ENCODE measurements at regions not wholly inside any gene's neighbourhood (a gene's known extent, or its start where the extent isn't known, plus 50 kb on each side); places are given as distances from the start of the nearest gene placed in this dataset.
A peak's percentile ranks its signal among the peaks of the same experiment; 100 is the strongest.
"Not testable (repeated sequence)": the region's sequence is repeated elsewhere in the genome, so short reads cannot be mapped to it uniquely, and the experiment has no call there.

DNA sequence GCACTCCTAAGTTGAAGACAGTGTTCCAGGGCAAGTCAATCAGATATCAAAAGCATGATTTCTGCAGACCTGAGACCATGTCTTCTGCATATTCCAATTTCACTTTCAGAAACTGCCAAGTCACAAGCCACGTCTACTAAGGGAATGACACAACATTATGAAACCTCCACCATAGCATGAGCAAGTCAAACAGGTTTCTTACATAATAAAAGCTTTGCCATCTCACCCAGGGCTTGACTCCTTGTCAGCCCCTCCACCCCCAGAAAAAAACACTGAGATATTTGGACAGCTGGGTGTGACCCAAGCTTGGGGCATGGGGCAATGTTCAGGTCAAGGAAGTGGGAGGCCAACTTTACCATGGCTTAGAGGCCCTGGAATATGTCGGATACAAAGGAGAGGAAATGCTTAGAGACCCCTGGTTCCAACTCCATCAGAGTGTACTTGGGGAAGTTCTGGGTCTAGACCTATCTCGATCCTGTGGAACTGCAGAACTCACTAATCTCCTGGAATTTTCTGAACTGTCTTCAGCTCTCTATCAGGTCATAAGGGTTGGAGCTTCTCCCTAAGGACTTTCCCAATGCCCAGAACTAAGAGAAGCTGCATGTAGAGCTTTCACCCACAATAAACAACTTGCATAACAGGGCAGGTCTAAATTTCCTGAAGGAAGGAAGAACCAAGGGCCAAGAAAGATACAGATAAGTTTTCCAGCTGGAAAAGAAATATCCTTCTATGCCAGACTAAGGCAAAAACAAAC is 80.6 kb upstream of the NAMPT start:
- no peaks in the 10 kb centered on the region for H3K36me3 ChIP-seq (ENCODE audit: control insufficient read depth in 3 of 3, insufficient read depth in 2 of 3, low read depth in 1 of 3, low read length in 3 of 3)
- WGBS, 3 donors: 49 to 59% (median 50%) methylated on average over 3 of the region's 3 CpGs
- no peak overlapping the region for H3K4me3 ChIP-seq (ENCODE audit: low read depth in 1 of 3, low read length in 3 of 3)
- H3K27me3 ChIP-seq (ENCODE audit: control insufficient read depth in 3 of 3, insufficient read depth in 3 of 3, low read length in 3 of 3): no peaks in the 10 kb centered on the region
- peak overlapping the region in 2 of 3 donors; percentile 35 to 89 for H3K27ac ChIP-seq (ENCODE audit: low read depth in 1 of 3, low read length in 2 of 3)
- DNase-seq (peak; percentile 44 to 89), FAIRE-seq (no peak)
- no peaks in the 10 kb centered on the region for H3K9me3 ChIP-seq (ENCODE audit: control insufficient read depth in 2 of 2, insufficient read depth in 1 of 2, low read depth in 1 of 2, low read length in 1 of 2)
- H3K4me1 ChIP-seq (ENCODE audit: control insufficient read depth in 3 of 3, insufficient read depth in 2 of 3, low read depth in 1 of 3, low read length in 2 of 3): peaks cover 0 to 14% (median 3%) of the 10 kb centered on the region in 3 donors

DNA sequence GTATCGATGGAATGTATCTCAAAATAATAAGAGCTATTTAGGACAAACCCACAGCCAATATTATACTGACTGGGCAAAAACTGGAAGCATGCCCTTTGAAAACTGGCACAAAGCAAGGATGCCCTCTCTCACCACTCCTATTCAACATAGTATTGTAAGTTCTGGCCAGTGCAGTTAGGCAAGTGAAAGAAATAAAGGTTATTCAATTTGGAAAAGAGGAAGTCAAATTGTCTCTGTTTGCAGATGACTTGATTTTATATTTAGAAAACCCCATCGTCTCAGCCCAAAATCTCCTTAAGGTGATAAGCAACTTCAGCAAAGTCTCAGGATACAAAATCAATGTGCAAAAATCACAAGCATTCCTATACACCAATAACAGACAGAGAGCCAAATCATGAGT is 77.7 kb upstream of the NAMPT start:
- 81 to 92% (median 84%) methylated on average over 2 of the region's 2 CpGs for WGBS, 3 donors
- H3K4me1 ChIP-seq (ENCODE audit: control insufficient read depth in 3 of 3, insufficient read depth in 2 of 3, low read depth in 1 of 3, low read length in 2 of 3): peaks cover 0 to 25% (median 3%) of the 10 kb centered on the region in 3 donors
- not testable (repeated sequence) for H3K36me3 ChIP-seq (ENCODE audit: control insufficient read depth in 3 of 3, insufficient read depth in 2 of 3, low read depth in 1 of 3, low read length in 3 of 3); H3K27ac ChIP-seq (ENCODE audit: low read depth in 1 of 3, low read length in 2 of 3); DNase-seq; H3K9me3 ChIP-seq (ENCODE audit: control insufficient read depth in 2 of 2, insufficient read depth in 1 of 2, low read depth in 1 of 2, low read length in 1 of 2); H3K27me3 ChIP-seq (ENCODE audit: control insufficient read depth in 3 of 3, insufficient read depth in 3 of 3, low read length in 3 of 3); FAIRE-seq; H3K4me3 ChIP-seq (ENCODE audit: low read depth in 1 of 3, low read length in 3 of 3)

DNA sequence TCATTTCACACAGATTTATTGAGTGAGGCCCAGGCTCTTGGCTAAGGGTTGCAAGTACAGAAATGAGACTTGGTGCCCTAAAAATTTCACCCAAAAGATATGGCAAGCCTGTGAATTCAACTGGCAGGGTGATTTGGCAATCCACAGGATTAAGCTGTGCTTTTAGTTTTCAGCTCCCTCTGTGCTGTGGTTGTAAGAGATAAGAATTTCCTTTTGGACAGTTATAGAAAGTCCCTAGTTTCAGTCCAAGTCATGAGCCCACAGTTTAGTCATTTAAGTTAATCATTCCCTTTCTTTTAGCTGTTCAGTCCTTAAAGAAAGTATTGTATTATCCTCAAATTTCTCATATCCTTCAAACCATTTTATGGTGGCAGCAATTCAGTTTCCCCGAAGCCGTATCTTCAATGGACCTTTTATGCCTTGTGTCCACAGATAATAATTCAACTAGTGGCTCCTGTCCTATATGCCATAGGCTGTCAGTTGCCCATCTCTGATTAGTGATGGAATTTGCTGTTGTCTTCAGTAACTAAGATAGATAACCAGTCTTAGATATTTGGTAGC is 73.4 kb upstream of the NAMPT start:
- peak in 1 of 2 donors; percentile 81 for DNase-seq
- H3K27ac ChIP-seq (ENCODE audit: low read depth in 1 of 3, low read length in 2 of 3): peak overlapping the region in 1 of 3 donors; percentile 74
- H3K4me3 ChIP-seq (ENCODE audit: low read depth in 1 of 3, low read length in 3 of 3): no peak overlapping the region
- H3K9me3 ChIP-seq (ENCODE audit: control insufficient read depth in 2 of 2, insufficient read depth in 1 of 2, low read depth in 1 of 2, low read length in 1 of 2): peaks cover 0 to 4% of the 10 kb centered on the region in 2 donors
- FAIRE-seq: no peak
- H3K36me3 ChIP-seq (ENCODE audit: control insufficient read depth in 3 of 3, insufficient read depth in 2 of 3, low read depth in 1 of 3, low read length in 3 of 3): no peaks in the 10 kb centered on the region
- WGBS, 3 donors: 22 to 70% (median 43%) methylated on average over 2 of the region's 2 CpGs
- no peaks in the 10 kb centered on the region for H3K27me3 ChIP-seq (ENCODE audit: control insufficient read depth in 3 of 3, insufficient read depth in 3 of 3, low read length in 3 of 3)
- H3K4me1 ChIP-seq (ENCODE audit: control insufficient read depth in 3 of 3, insufficient read depth in 2 of 3, low read depth in 1 of 3, low read length in 2 of 3): peaks cover 0 to 25% (median 0%) of the 10 kb centered on the region in 3 donors

DNA sequence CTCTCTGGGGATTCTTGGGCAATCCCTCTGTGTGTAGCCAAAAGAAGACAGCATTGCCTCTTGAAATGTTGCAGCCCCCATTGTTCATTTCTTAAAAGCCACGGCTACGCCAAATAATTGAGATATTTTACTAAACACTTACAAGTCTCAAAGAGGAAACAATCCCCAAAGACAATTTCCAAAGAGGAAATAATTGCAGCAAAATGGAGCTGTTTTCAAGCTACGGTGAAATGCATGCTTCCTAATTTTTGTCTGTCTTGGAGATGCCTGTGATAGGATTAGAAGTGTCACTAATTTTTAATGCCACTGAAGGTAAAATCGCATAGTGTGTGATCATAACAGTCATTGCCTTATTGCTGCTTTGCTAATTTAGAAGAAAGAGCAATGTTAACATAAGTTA is 72.9 kb upstream of the NAMPT start:
- no peak for FAIRE-seq
- H3K4me1 ChIP-seq (ENCODE audit: control insufficient read depth in 3 of 3, insufficient read depth in 2 of 3, low read depth in 1 of 3, low read length in 2 of 3): peaks cover 0 to 25% (median 0%) of the 10 kb centered on the region in 3 donors
- no peak overlapping the region for H3K4me3 ChIP-seq (ENCODE audit: low read depth in 1 of 3, low read length in 3 of 3)
- no peaks in the 10 kb centered on the region for H3K27me3 ChIP-seq (ENCODE audit: control insufficient read depth in 3 of 3, insufficient read depth in 3 of 3, low read length in 3 of 3)
- 65 to 73% (median 71%) methylated on average over 4 of the region's 4 CpGs for WGBS, 3 donors
- peak overlapping the region in 1 of 3 donors; percentile 74 for H3K27ac ChIP-seq (ENCODE audit: low read depth in 1 of 3, low read length in 2 of 3)
- no peak for DNase-seq
- peaks cover 0 to 4% of the 10 kb centered on the region in 2 donors for H3K9me3 ChIP-seq (ENCODE audit: control insufficient read depth in 2 of 2, insufficient read depth in 1 of 2, low read depth in 1 of 2, low read length in 1 of 2)
- no peaks in the 10 kb centered on the region for H3K36me3 ChIP-seq (ENCODE audit: control insufficient read depth in 3 of 3, insufficient read depth in 2 of 3, low read depth in 1 of 3, low read length in 3 of 3)

DNA sequence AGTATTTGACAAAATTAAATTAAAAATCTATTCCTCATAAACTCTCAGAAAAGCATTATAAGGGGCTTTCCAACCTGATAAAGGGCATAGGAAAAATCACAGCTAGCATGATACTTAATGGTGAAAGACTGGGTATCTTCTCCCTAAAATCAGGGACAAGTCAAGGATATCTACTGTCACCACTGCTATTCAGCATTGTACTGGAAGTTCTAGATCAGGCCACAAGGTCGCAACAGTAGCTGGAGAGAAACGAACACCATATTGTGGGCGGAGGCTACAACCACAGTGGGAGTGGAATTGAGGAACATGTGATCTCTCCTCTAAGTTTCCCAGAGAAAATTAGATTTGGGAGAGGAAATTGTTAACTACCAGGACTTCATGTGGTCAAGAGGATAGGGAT is 70.0 kb upstream of the NAMPT start:
- Histone ChIP-seq H3K4me3 (ENCODE audit: low read depth in 1 of 3, low read length in 3 of 3) (no peak overlapping the region), H3K27me3 (ENCODE audit: control insufficient read depth in 3 of 3, insufficient read depth in 3 of 3, low read length in 3 of 3) (no peaks in the 10 kb centered on the region), H3K27ac (ENCODE audit: low read depth in 1 of 3, low read length in 2 of 3) (no peak overlapping the region), H3K36me3 (ENCODE audit: control insufficient read depth in 3 of 3, insufficient read depth in 2 of 3, low read depth in 1 of 3, low read length in 3 of 3) (no peaks in the 10 kb centered on the region), H3K4me1 (ENCODE audit: control insufficient read depth in 3 of 3, insufficient read depth in 2 of 3, low read depth in 1 of 3, low read length in 2 of 3) (peaks cover 0 to 25% (median 0%) of the 10 kb centered on the region in 3 donors), H3K9me3 (ENCODE audit: control insufficient read depth in 2 of 2, insufficient read depth in 1 of 2, low read depth in 1 of 2, low read length in 1 of 2) (peaks cover 1 to 9% of the 10 kb centered on the region in 2 donors)
- 89 to 95% (median 89%) methylated on average over 3 of the region's 3 CpGs for WGBS, 3 donors
- FAIRE-seq: no peak
- DNase-seq: no peak

DNA sequence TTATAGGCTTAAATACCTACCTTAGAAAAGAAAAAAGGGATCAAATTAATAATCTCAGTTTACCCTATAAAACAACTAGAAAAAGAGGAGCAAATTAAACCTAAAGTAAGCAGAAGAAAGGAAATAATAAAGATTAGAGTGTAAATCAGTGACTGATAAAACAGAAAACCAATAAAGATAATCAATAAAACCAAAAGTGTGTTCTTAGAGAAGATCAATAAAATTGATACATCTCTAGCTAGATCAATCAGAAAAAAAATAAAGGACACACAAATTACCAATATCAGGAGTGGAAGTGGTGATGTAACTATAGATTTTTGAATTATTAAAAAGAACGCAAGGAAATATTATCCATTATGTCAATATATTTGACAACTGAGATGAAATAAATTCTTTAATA is 69.2 kb upstream of the NAMPT start:
- H3K4me1 ChIP-seq (ENCODE audit: control insufficient read depth in 3 of 3, insufficient read depth in 2 of 3, low read depth in 1 of 3, low read length in 2 of 3): peaks cover 0 to 25% (median 0%) of the 10 kb centered on the region in 3 donors
- no peaks in the 10 kb centered on the region for H3K27me3 ChIP-seq (ENCODE audit: control insufficient read depth in 3 of 3, insufficient read depth in 3 of 3, low read length in 3 of 3)
- no peak for DNase-seq
- H3K36me3 ChIP-seq (ENCODE audit: control insufficient read depth in 3 of 3, insufficient read depth in 2 of 3, low read depth in 1 of 3, low read length in 3 of 3): no peaks in the 10 kb centered on the region
- no peak for FAIRE-seq
- WGBS, 3 donors: 0 to 87% (median 48%) methylated on average over 1 of the region's 1 CpG
- H3K27ac ChIP-seq (ENCODE audit: low read depth in 1 of 3, low read length in 2 of 3): no peak overlapping the region
- H3K4me3 ChIP-seq (ENCODE audit: low read depth in 1 of 3, low read length in 3 of 3): no peak overlapping the region
- H3K9me3 ChIP-seq (ENCODE audit: control insufficient read depth in 2 of 2, insufficient read depth in 1 of 2, low read depth in 1 of 2, low read length in 1 of 2): peaks cover 1 to 9% of the 10 kb centered on the region in 2 donors

DNA sequence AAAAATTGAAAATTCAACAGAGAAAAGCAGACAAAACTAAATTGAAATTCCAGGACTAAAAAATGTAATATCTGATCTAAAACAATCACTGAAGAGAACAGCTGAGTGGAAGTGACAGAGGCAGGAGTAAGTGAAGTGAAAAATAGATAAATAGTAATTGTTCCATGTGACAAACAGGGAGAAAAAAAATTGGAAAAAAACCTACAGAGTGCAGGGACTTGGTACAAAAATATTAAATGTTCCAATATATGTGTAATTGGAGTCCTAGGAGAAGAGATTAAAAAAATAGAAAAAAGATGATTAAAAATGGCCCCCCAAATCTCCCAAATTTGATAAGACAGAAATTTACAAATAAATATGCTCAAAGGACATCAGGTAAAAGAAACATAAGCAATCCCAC is 63.4 kb upstream of the NAMPT start:
- Histone ChIP-seq H3K4me3 (ENCODE audit: low read depth in 1 of 3, low read length in 3 of 3) (no peak overlapping the region), H3K9me3 (ENCODE audit: control insufficient read depth in 2 of 2, insufficient read depth in 1 of 2, low read depth in 1 of 2, low read length in 1 of 2) (peaks cover 1 to 14% of the 10 kb centered on the region in 2 donors), H3K36me3 (ENCODE audit: control insufficient read depth in 3 of 3, insufficient read depth in 2 of 3, low read depth in 1 of 3, low read length in 3 of 3) (no peaks in the 10 kb centered on the region), H3K4me1 (ENCODE audit: control insufficient read depth in 3 of 3, insufficient read depth in 2 of 3, low read depth in 1 of 3, low read length in 2 of 3) (peaks cover 0 to 3% (median 0%) of the 10 kb centered on the region in 3 donors), H3K27me3 (ENCODE audit: control insufficient read depth in 3 of 3, insufficient read depth in 3 of 3, low read length in 3 of 3) (no peaks in the 10 kb centered on the region), H3K27ac (ENCODE audit: low read depth in 1 of 3, low read length in 2 of 3) (no peak overlapping the region)
- no peak for DNase-seq
- no peak for FAIRE-seq

DNA sequence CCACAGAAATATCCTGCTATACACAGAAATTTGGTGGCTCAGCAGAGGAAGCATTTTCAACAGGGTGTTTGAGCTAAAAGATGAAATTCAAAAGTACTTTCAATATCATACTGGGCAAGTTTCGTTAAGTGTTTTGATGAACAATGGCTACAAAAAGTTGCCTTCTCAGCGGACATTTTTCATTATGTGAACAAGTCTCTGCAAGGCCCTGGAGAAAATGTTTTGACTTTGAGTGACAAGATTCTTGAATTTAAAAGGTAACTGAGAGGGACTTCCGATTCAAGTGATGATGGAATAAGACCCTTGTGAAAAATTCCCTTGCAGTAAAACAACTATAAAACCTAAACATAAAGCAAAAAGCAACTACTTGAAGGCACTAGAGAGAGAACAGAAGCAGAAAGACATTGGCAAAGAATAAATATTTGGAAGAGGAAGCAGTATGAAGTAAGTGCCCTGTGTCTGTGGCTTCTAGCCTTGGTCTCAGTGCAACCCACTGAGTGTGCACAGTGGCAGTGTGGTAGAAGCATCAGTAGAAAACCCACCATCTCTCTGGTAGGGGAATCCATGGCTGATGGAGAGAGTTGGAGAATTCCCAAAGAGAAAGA is 62.5 kb upstream of the NAMPT start:
- Histone ChIP-seq H3K36me3 (ENCODE audit: control insufficient read depth in 3 of 3, insufficient read depth in 2 of 3, low read depth in 1 of 3, low read length in 3 of 3) (no peaks in the 10 kb centered on the region), H3K4me1 (ENCODE audit: control insufficient read depth in 3 of 3, insufficient read depth in 2 of 3, low read depth in 1 of 3, low read length in 2 of 3) (peaks cover 0 to 3% (median 0%) of the 10 kb centered on the region in 3 donors), H3K27me3 (ENCODE audit: control insufficient read depth in 3 of 3, insufficient read depth in 3 of 3, low read length in 3 of 3) (no peaks in the 10 kb centered on the region), H3K27ac (ENCODE audit: low read depth in 1 of 3, low read length in 2 of 3) (peak overlapping the region in 1 of 3 donors; percentile 38), H3K9me3 (ENCODE audit: control insufficient read depth in 2 of 2, insufficient read depth in 1 of 2, low read depth in 1 of 2, low read length in 1 of 2) (peaks cover 1 to 21% of the 10 kb centered on the region in 2 donors), H3K4me3 (ENCODE audit: low read depth in 1 of 3, low read length in 3 of 3) (no peak overlapping the region)
- no peak for FAIRE-seq
- DNase-seq: no peak
- 74 to 88% (median 80%) methylated on average over 3 of the region's 3 CpGs for WGBS, 3 donors
